ENCODE measurements at regions not wholly inside any gene's neighbourhood (a gene's known extent, or its start where the extent isn't known, plus 50 kb on each side); places are given as distances from the start of the nearest gene placed in this dataset.

DNA sequence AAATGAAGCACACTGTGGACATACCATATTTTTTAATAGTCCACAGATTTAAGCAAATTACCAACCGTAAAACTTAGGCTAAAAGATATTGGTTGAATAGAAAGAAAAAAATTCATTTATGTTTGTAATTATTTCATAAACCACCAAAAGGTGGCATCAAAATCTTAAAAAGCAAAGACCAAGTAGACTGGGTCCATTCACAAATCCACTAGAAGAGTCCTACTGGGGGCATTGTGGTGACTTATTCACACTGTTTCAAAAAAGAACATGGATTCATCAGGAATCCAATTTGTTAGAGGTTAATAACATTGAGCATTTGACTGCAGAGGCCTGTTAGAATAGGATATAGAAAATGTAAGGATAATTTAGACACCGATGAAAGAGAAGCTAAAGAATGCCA is 194.9 kb upstream of the KYNU start:
- Histone ChIP-seq H2AFZ (ENCODE audit: low read depth, low read length) (no peak overlapping the region), H3K9ac (replicated peaks; ENCODE audit: extremely low read depth, insufficient read depth, low read length) (no peak overlapping the region), H3K9me1 (replicated peaks; ENCODE audit: control insufficient read depth, extremely low read depth, insufficient read depth, low read length) (no peaks in the 10 kb centered on the region), H3K4me3 (replicated peaks in 1 of 3; ENCODE audit: insufficient read depth in 1 of 3, low read depth in 1 of 3, low read length in 3 of 3) (no peak overlapping the region), H3K9me3 (replicated peaks; ENCODE audit: control insufficient read depth, insufficient read depth, low read length) (no peaks in the 10 kb centered on the region), H3K27ac (ENCODE audit: insufficient read depth, low read depth, low read length) (no peak overlapping the region), H3K79me2 (ENCODE audit: control insufficient read depth, insufficient read depth, low read length) (no peaks in the 10 kb centered on the region), H4K20me1 (replicated peaks; ENCODE audit: control insufficient read depth, extremely low read depth, insufficient read depth, low read length) (no peaks in the 10 kb centered on the region), H3K36me3 (ENCODE audit: control insufficient read depth in 2 of 2, extremely low read depth in 1 of 2, insufficient read depth in 2 of 2, low read length in 2 of 2) (no peaks in the 10 kb centered on the region), H3K4me2 (ENCODE audit: insufficient read depth, low read length) (no peak overlapping the region), H3K27me3 (ENCODE audit: control insufficient read depth in 2 of 2, insufficient read depth in 2 of 2, low read length in 2 of 2) (peaks cover 0 to 3% of the 10 kb centered on the region in 2 experiments), H3K4me1 (ENCODE audit: control insufficient read depth, extremely low read depth, insufficient read depth, low read length) (no peaks in the 10 kb centered on the region)
- dilution Hi-C loops (cut with MboI; ENCODE audit: extremely low pct_ligation_motif_present, low sequenced_read_pairs) (no loop called here), intact Hi-C loops (cut with micrococcal nuclease) (loop anchor here (1.0 to 2.0 kb wide), 3 partner anchors 194 to 307 kb away; partner anchors contain the start of gene KYNU)
- TF ChIP-seq POLR2A (IDR thresholded peaks at IDR 0.05; ENCODE audit: low read depth, low read length) (no peak), GATA2 (IDR thresholded peaks at IDR 0.05; ENCODE audit: insufficient read depth, insufficient read length, low read depth, low read length) (no peak), MYC (IDR thresholded peaks at IDR 0.05; ENCODE audit: low read depth, low read length) (no peak), JUN (IDR thresholded peaks at IDR 0.05; ENCODE audit: borderline replicate concordance, insufficient read depth, insufficient read length, low read depth) (no peak), EZH2 (IDR thresholded peaks at IDR 0.05; ENCODE audit: borderline replicate concordance, low read depth, low read length, severe bottlenecking) (no peak), FOS (IDR thresholded peaks at IDR 0.05; ENCODE audit: borderline replicate concordance, insufficient read depth, low read length) (no peak), POLR2AphosphoS5 (IDR thresholded peaks at IDR 0.05; ENCODE audit: insufficient read depth, low read depth, low read length) (no peak)
- TF ChIP-seq, protein P1, sequence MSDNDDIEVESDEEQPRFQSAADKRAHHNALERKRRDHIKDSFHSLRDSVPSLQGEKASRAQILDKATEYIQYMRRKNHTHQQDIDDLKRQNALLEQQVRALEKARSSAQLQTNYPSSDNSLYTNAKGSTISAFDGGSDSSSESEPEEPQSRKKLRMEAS (IDR thresholded peaks at IDR 0.05; ENCODE audit: insufficient read depth, insufficient read length), result no peak
- TF ChIP-seq, protein P2, sequence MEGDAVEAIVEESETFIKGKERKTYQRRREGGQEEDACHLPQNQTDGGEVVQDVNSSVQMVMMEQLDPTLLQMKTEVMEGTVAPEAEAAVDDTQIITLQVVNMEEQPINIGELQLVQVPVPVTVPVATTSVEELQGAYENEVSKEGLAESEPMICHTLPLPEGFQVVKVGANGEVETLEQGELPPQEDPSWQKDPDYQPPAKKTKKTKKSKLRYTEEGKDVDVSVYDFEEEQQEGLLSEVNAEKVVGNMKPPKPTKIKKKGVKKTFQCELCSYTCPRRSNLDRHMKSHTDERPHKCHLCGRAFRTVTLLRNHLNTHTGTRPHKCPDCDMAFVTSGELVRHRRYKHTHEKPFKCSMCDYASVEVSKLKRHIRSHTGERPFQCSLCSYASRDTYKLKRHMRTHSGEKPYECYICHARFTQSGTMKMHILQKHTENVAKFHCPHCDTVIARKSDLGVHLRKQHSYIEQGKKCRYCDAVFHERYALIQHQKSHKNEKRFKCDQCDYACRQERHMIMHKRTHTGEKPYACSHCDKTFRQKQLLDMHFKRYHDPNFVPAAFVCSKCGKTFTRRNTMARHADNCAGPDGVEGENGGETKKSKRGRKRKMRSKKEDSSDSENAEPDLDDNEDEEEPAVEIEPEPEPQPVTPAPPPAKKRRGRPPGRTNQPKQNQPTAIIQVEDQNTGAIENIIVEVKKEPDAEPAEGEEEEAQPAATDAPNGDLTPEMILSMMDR (IDR thresholded peaks at IDR 0.05; ENCODE audit: extremely low read depth in 1 of 2, insufficient read depth in 1 of 2, low read depth in 1 of 2, low read length in 2 of 2), result no peak
- DNase-seq (ENCODE audit: low read depth, low spot score), result peak; percentile 46
- no TSS peak for BruUV-seq (replicated peaks)
- ChIA-PET POLR2A (no interaction called here), CTCF (interaction anchor here (0.6 to 6.6 kb wide), 18 partner anchors 9 to 352 kb away, joined by 3 to 100 read pairs (median 6); partner anchors contain the start of gene KYNU)
- FAIRE-seq, result peak; percentile 38

Measured in endothelial cell of umbilical vein (primary cell).